ENCODE measurements at regions not wholly inside any gene's neighbourhood (a gene's known extent, or its start where the extent isn't known, plus 50 kb on each side); places are given as distances from the start of the nearest gene placed in this dataset.

DNA sequence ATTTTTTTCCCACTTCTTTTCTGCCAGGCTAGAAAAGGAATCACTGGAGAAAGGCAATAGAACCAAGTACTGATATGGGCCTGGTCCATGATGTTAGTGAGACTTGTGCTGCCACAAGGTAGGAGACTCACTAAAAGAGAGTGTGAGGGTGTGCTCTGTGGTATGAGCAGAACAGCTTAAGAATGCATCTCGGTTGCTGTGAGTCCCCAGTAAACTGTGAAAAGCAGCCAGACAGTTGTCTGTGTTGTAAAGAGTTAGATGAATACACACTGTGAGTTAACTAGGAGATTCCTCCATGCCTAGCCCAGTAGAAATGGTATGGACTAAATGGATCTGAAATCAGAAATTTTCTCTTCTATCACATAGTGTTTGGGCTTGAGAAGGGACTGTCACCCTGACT, 1177.3 kb upstream of the MIR17HG start:
- TF ChIP-seq YY1 (IDR thresholded peaks at IDR 0.05; ENCODE audit: insufficient read depth, insufficient read length) = no peak
- no peak for TF ChIP-seq ZNF274 (IDR thresholded peaks at IDR 0.05; ENCODE audit: low read depth, low read length)
- no peak for TF ChIP-seq SUZ12 (IDR thresholded peaks at IDR 0.05; ENCODE audit: extremely low read depth, insufficient read depth, insufficient read length)
